ENCODE measurements at regions not wholly inside any gene's neighbourhood (a gene's known extent, or its start where the extent isn't known, plus 50 kb on each side); places are given as distances from the start of the nearest gene placed in this dataset.

GRCh38 chr5:126186210-126186609 lies 237.0 kb upstream of the GRAMD2B start:
- BruUV-seq (replicated peaks), result no TSS peak
- CTCF ChIA-PET, result no interaction called here
- no peaks in the 10 kb centered on the region for H3K9me3 ChIP-seq
- TF ChIP-seq, protein P1, sequence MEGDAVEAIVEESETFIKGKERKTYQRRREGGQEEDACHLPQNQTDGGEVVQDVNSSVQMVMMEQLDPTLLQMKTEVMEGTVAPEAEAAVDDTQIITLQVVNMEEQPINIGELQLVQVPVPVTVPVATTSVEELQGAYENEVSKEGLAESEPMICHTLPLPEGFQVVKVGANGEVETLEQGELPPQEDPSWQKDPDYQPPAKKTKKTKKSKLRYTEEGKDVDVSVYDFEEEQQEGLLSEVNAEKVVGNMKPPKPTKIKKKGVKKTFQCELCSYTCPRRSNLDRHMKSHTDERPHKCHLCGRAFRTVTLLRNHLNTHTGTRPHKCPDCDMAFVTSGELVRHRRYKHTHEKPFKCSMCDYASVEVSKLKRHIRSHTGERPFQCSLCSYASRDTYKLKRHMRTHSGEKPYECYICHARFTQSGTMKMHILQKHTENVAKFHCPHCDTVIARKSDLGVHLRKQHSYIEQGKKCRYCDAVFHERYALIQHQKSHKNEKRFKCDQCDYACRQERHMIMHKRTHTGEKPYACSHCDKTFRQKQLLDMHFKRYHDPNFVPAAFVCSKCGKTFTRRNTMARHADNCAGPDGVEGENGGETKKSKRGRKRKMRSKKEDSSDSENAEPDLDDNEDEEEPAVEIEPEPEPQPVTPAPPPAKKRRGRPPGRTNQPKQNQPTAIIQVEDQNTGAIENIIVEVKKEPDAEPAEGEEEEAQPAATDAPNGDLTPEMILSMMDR (IDR thresholded peaks at IDR 0.05; ENCODE audit: insufficient read depth in 1 of 2, low read depth in 1 of 2, low read length in 1 of 2, severe bottlenecking in 1 of 2, unreplicated experiment in 1 of 2), result no peak
- Mint-ChIP-seq H3K4me3 (ENCODE audit: unreplicated experiment) (no peak overlapping the region), H3K27ac (ENCODE audit: unreplicated experiment) (no peak overlapping the region), H3K27me3 (ENCODE audit: insufficient read depth, unreplicated experiment) (peaks cover 7% of the 10 kb centered on the region), H3K9me3 (ENCODE audit: unreplicated experiment) (peaks cover 8% of the 10 kb centered on the region), H3K4me1 (ENCODE audit: low read depth, unreplicated experiment) (no peaks in the 10 kb centered on the region), H3K36me3 (ENCODE audit: insufficient read depth, unreplicated experiment) (no peaks in the 10 kb centered on the region)
- intact Hi-C loops (cut with micrococcal nuclease; ENCODE audit: unreplicated experiment), result no loop called here
- no peaks in the 10 kb centered on the region for H3K27me3 ChIP-seq (replicated peaks; ENCODE audit: control insufficient read depth, insufficient read depth, low read length)
- POLR2A ChIA-PET, result no interaction called here
- no peak overlapping the region for H3K4me3 ChIP-seq (ENCODE audit: low read depth, low read length)
- no peaks in the 10 kb centered on the region for H3K36me3 ChIP-seq (ENCODE audit: control insufficient read depth, insufficient read depth, low read length)
- no peak for DNase-seq
- H3K4me1 ChIP-seq, result no peaks in the 10 kb centered on the region

DNA sequence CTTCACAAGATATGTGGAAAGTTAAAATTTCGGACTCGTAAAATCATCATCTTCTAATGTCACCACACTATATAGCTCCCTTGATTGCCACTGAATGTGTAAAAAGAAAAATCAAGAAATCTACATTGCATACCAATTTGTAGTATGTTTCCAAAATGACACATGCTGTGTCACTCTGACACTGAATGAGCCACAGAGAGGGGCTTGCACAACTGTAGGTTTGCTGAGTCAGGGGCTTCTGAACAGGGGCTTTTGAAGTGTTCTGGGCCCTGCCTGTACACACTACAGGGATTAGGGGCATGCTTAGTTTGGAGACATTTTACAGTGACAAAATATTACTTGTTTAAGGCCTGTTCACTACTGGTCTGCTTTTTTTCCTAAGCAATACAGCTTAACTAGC lies 234.4 kb upstream of the GRAMD2B start:
- Histone ChIP-seq H3K4me3 (ENCODE audit: low read depth, low read length) (no peak overlapping the region), H3K4me1 (no peaks in the 10 kb centered on the region), H3K27me3 (replicated peaks; ENCODE audit: control insufficient read depth, insufficient read depth, low read length) (no peaks in the 10 kb centered on the region), H3K9me3 (no peaks in the 10 kb centered on the region), H3K36me3 (ENCODE audit: control insufficient read depth, insufficient read depth, low read length) (no peaks in the 10 kb centered on the region)
- no peak for DNase-seq
- H3K27me3 Mint-ChIP-seq (ENCODE audit: insufficient read depth, unreplicated experiment), result no peaks in the 10 kb centered on the region
- H3K36me3 Mint-ChIP-seq (ENCODE audit: insufficient read depth, unreplicated experiment), result no peaks in the 10 kb centered on the region
- intact Hi-C loops (cut with micrococcal nuclease; ENCODE audit: unreplicated experiment), result no loop called here
- TF ChIP-seq, protein P1 (IDR thresholded peaks at IDR 0.05; ENCODE audit: insufficient read depth in 1 of 2, low read depth in 1 of 2, low read length in 1 of 2, severe bottlenecking in 1 of 2, unreplicated experiment in 1 of 2), result no peak
- H3K9me3 Mint-ChIP-seq (ENCODE audit: unreplicated experiment), result no peaks in the 10 kb centered on the region
- H3K4me3 Mint-ChIP-seq (ENCODE audit: unreplicated experiment), result no peak overlapping the region
- ChIA-PET CTCF (no interaction called here), POLR2A (no interaction called here)
- no TSS peak for BruUV-seq (replicated peaks)
- H3K4me1 Mint-ChIP-seq (ENCODE audit: low read depth, unreplicated experiment), result no peaks in the 10 kb centered on the region
- H3K27ac Mint-ChIP-seq (ENCODE audit: unreplicated experiment), result no peak overlapping the region

DNA sequence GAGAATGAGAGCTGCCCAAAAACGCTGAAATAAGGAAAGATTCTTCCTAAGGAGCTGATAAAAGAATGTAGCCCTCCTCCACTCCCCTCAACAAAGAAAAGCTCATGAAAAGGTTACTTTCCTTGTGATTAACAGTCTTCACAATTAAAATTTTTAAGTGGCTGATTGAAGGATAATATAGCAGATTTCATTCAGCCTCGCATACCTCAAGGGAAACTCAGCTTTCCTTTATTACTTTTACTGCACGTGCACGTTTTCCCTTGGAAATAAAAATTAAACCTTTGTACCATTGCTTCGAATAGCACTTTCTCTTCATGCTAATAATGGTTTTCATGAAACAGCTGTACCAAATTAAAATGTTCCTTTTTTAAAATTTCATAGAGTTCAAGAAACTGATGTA lies 234.0 kb upstream of the GRAMD2B start:
- no peaks in the 10 kb centered on the region for H3K36me3 ChIP-seq (ENCODE audit: control insufficient read depth, insufficient read depth, low read length)
- intact Hi-C loops (cut with micrococcal nuclease; ENCODE audit: unreplicated experiment), result no loop called here
- CTCF ChIA-PET, result no interaction called here
- Mint-ChIP-seq H3K27ac (ENCODE audit: unreplicated experiment) (no peak overlapping the region), H3K36me3 (ENCODE audit: insufficient read depth, unreplicated experiment) (no peaks in the 10 kb centered on the region), H3K4me3 (ENCODE audit: unreplicated experiment) (no peak overlapping the region), H3K27me3 (ENCODE audit: insufficient read depth, unreplicated experiment) (no peaks in the 10 kb centered on the region), H3K4me1 (ENCODE audit: low read depth, unreplicated experiment) (no peaks in the 10 kb centered on the region), H3K9me3 (ENCODE audit: unreplicated experiment) (no peaks in the 10 kb centered on the region)
- no peak overlapping the region for H3K4me3 ChIP-seq (ENCODE audit: low read depth, low read length)
- H3K4me1 ChIP-seq, result no peaks in the 10 kb centered on the region
- TF ChIP-seq, protein P1 (IDR thresholded peaks at IDR 0.05; ENCODE audit: insufficient read depth in 1 of 2, low read depth in 1 of 2, low read length in 1 of 2, severe bottlenecking in 1 of 2, unreplicated experiment in 1 of 2), result no peak
- H3K27me3 ChIP-seq (replicated peaks; ENCODE audit: control insufficient read depth, insufficient read depth, low read length), result no peaks in the 10 kb centered on the region
- no TSS peak for BruUV-seq (replicated peaks)
- H3K9me3 ChIP-seq, result no peaks in the 10 kb centered on the region
- POLR2A ChIA-PET, result no interaction called here
- no peak for DNase-seq
